Ovary (tissue), 3 donors: ENCODE measurements at regions not wholly inside any gene's neighbourhood (a gene's known extent, or its start where the extent isn't known, plus 50 kb on each side); places are given as distances from the start of the nearest gene placed in this dataset.

Source experiments
- CTCF ChIP-seq, 3 donors: fragments of 450-650 bp in 2 of 3; fragments of 200-600 bp in 1 of 3; IDR thresholded peaks; one replicate each; pipeline versions ENCODE4 v1.5.1 to v1.8.0; 2016 to 2022; ENCODE audit warnings: antibody characterized with exemption in 3 of 3, mild to moderate bottlenecking in 1 of 3
- EP300 ChIP-seq: sonication (generic); formaldehyde crosslinking; IDR thresholded peaks from one replicate; pipeline ENCODE4 v1.6.1; 2017; ENCODE audit warnings: antibody characterized with exemption
- POLR2A ChIP-seq: fragments of 450-650 bp; IDR thresholded peaks from one replicate; pipeline ENCODE4 v1.6.1; 2017; ENCODE audit warnings: antibody characterized with exemption, mild to moderate bottlenecking, moderate library complexity
- donor health status: DM: no; HTN: no; CAD: no.

- TF ChIP-seq CTCF (IDR thresholded peaks at IDR 0.05) (no peak), POLR2A (no peak), EP300 (no peak)
These were observed 52.9 kb upstream of the CCND2 start for GRCh38 chr12:4220536-4221257.
